ENCODE measurements at regions not wholly inside any gene's neighbourhood (a gene's known extent, or its start where the extent isn't known, plus 50 kb on each side); places are given as distances from the start of the nearest gene placed in this dataset.

- no peak overlapping the region for H3K4me3 ChIP-seq
- intact Hi-C loops (cut with micrococcal nuclease; ENCODE audit: unreplicated experiment), result no loop called here
- H3K79me2 ChIP-seq (ENCODE audit: control insufficient read depth, insufficient read depth, low read length), result no peaks in the 10 kb centered on the region
- DNase-seq (ENCODE audit: low read depth, low spot score), result no peak
- H3K9ac ChIP-seq (ENCODE audit: control insufficient read depth, insufficient read depth, low read length), result no peak overlapping the region
- no peaks in the 10 kb centered on the region for H3K9me3 ChIP-seq (replicated peaks; ENCODE audit: control insufficient read depth, insufficient read depth, low read length)
- H3K4me1 ChIP-seq (ENCODE audit: control insufficient read depth, insufficient read depth, low read length), result no peaks in the 10 kb centered on the region
- FAIRE-seq, result no peak
- no TSS peak for BruUV-seq (replicated peaks)
- no peak overlapping the region for H3K27ac ChIP-seq (ENCODE audit: control insufficient read depth, insufficient read depth)
- CTCF ChIA-PET, result interaction anchor here (0.9 kb wide), 1 partner anchor 14 kb away, joined by 3 read pairs; no protein-coding TSS in a partner anchor
- H3K36me3 ChIP-seq (ENCODE audit: control insufficient read depth in 2 of 2, insufficient read depth in 2 of 2, low read length in 1 of 2), result no peaks in the 10 kb centered on the region
- SMC1A ChIA-PET (ENCODE audit: uncharacterized antibody, unreplicated experiment), result interaction anchor here (1.7 kb wide), 1 partner anchor 20 kb away, joined by 5 read pairs; no protein-coding TSS in a partner anchor
- in situ Hi-C loops (cut with MboI), result no loop called here
- no peak for ATAC-seq
- H2AFZ ChIP-seq (ENCODE audit: control insufficient read depth, low read depth, low read length), result no peak overlapping the region
- H4K20me1 ChIP-seq (ENCODE audit: control insufficient read depth, insufficient read depth), result no peaks in the 10 kb centered on the region
- 2% methylated on average over 4 of the region's 4 CpGs for WGBS (ENCODE audit: insufficient coverage, insufficient replicate concordance, low lambda C conversion rate, missing lambda C conversion rate)
- H3K27me3 ChIP-seq (replicated peaks in 1 of 2; ENCODE audit: control insufficient read depth in 2 of 2, insufficient read depth in 2 of 2, low read length in 1 of 2), result no peaks in the 10 kb centered on the region
- RAD21 ChIA-PET (ENCODE audit: unreplicated experiment), result no interaction called here
- no peak for TF ChIP-seq POLR2A (IDR thresholded peaks at IDR 0.05; ENCODE audit: low read depth, low read length)
- TF ChIP-seq FOXM1 (IDR thresholded peaks at IDR 0.05; ENCODE audit: low read depth, low read length), result no peak
- no peak for TF ChIP-seq RUNX3 (IDR thresholded peaks at IDR 0.05; ENCODE audit: low read length)
- TF ChIP-seq E4F1 (IDR thresholded peaks at IDR 0.05; ENCODE audit: borderline replicate concordance, partially characterized antibody), result no peak
- TF ChIP-seq CBX5 (IDR thresholded peaks at IDR 0.05; ENCODE audit: low read depth), result no peak
- TF ChIP-seq TCF7 (IDR thresholded peaks at IDR 0.05; ENCODE audit: borderline replicate concordance), result no peak
- TF ChIP-seq ZNF24 (IDR thresholded peaks at IDR 0.05), result no peak
- TF ChIP-seq SPI1 (IDR thresholded peaks at IDR 0.05; ENCODE audit: borderline replicate concordance, insufficient read depth, low read depth, low read length), result no peak
- TF ChIP-seq KLF5 (IDR thresholded peaks at IDR 0.05; ENCODE audit: partially characterized antibody), result no peak
- no peak for TF ChIP-seq TARDBP (IDR thresholded peaks at IDR 0.05; ENCODE audit: borderline replicate concordance)
- no peak for TF ChIP-seq ESRRA (IDR thresholded peaks at IDR 0.05; ENCODE audit: low read length)
- no peak for TF ChIP-seq MTA2 (IDR thresholded peaks at IDR 0.05; ENCODE audit: low read depth)
- no peak for TF ChIP-seq RB1 (IDR thresholded peaks at IDR 0.05; ENCODE audit: borderline replicate concordance)
- TF ChIP-seq ZNF687 (IDR thresholded peaks at IDR 0.05), result no peak
- TF ChIP-seq ZNF274 (IDR thresholded peaks at IDR 0.05; ENCODE audit: insufficient read depth, insufficient read length), result no peak
- TF ChIP-seq CHD1 (IDR thresholded peaks at IDR 0.05; ENCODE audit: low read depth, low read length), result no peak
- no peak for TF ChIP-seq NR2C1 (IDR thresholded peaks at IDR 0.05)
- TF ChIP-seq CBX3 (IDR thresholded peaks at IDR 0.05; ENCODE audit: borderline replicate concordance, low read depth), result no peak
- TF ChIP-seq CEBPB (IDR thresholded peaks at IDR 0.05; ENCODE audit: borderline replicate concordance in 1 of 2, low read depth in 2 of 2, low read length in 2 of 2), result no peak
- POLR2A ChIA-PET, result no interaction called here
- no peak overlapping the region for H3K4me2 ChIP-seq (ENCODE audit: control insufficient read depth, insufficient read depth)
These were observed 174.7 kb downstream of the ARL4A start for GRCh38 chr7:12862146-12862545.

Measured in GM12878 (cell line).